Glomerular endothelial cell (primary cell): ENCODE measurements at regions not wholly inside any gene's neighbourhood (a gene's known extent, or its start where the extent isn't known, plus 50 kb on each side); places are given as distances from the start of the nearest gene placed in this dataset.
"Not testable (repeated sequence)": the region's sequence is repeated elsewhere in the genome, so short reads cannot be mapped to it uniquely, and the experiment has no call there.

ENCODE experiments used
- DNase-seq: peaks from one replicate; pipeline ENCODE4 v3.0.0-alpha.2; 2011; ENCODE audit warnings: low read depth, low spot score; ENCODE audit errors: extremely low read depth

DNA sequence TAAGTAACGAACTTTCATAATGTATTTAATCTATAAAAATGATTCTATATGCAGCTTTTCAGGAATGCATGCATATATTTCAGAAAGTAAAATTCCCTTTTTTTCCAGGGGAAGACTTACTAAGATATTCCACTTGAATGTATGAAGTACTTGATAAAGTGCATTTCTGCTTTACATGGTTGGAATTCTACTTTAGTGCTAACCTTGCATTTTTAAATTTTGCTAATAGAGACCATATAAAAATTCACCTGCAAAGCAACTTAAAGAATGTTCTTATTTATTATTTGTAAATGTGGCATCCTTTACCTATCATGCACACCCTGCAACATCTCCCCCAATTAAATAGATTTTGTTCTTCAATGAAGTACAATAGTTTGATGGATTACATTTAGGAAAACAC is 392.8 kb downstream of the KCNJ2 start:
- DNase-seq: no peak

DNA sequence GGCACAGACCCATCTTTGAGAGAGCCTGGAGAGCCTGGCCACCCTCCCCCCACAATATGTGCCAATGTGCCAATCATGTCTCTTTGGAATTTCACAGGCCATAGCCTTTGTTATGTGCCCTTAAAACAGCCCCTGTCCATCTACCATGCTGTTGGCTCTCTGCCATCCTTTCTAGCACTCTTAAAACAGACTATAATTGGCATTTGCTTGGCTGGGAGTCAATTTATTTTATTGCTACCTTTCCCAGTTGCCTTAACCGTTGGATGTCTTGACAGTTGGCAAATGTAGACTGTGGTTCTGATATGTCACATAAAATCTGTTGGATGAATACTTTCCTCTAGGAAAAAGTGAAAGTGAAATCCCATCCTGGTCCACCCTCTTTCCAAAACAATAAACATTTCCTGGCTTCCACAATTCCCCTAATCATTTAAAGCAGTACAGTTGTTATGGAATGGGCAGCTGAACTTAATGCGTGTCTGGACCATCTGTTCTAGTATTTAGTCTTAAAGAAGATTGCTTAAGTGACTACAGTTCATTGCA is 394.0 kb downstream of the KCNJ2 start:
- DNase-seq: no peak

DNA sequence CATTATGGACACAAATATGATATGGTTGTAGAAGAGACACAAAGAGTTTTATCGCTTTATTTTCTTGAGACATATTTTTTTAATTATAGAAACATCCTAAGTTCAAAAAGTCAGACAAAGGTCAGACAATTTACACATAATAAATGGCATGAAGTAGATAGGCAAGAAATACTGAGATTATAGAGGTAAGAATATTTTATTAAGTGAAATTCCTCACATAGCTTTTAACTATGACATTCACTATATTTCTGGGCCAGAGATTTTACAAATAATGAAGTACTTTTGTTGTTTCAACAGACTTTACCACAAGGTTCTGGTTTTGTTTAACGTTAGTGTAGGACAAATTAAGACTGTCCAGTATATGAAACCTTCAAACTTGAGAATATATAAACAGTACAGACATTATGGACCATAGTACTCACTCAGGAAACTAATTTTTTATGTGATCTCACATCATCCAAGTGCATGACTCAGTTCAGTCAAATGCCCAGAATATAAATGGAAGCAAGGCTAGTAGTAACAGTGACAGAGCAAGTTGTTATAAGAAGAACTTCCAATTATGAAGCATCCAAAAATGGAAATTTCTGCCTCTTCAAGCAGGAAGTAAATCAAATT is 394.8 kb downstream of the KCNJ2 start:
- no peak for DNase-seq

DNA sequence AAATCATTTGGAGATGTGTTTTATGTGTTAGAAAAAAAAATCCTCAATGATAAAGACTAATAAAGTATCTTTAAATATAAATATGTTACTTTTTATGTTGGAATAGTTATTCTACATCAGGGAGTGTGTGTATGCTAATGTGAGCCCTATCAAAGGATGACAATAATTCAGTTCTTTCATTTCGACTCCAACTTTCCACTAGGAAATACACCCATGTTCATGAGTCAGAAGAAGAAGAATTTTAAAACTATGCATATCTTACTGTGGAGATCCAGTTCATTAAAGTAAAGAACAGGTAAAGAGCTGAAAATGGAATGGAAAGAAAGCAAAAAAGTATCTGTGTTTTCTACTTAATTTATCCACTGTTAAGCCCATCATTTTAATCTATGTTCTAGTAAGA is 399.8 kb downstream of the KCNJ2 start:
- DNase-seq: no peak

DNA sequence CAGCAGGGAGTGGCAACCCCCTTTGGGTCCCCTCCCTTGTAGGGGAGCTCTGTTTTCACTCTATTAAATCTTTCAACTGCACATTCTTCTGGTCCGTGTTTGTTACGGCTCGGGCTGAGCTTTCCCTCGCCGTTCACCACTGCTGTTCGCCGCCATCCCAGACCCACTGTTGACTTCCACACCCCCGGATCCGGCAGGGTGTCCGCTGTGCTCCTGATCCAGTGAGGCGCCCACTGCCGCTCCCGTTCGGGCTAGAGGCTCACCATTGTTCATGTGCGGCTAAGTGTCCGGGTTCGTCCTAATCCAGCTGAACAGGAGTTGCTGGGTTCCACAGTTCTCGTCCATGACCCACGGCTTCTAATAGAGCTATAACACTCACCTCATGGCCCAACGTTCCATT is 408.1 kb downstream of the KCNJ2 start:
- DNase-seq: no peak

DNA sequence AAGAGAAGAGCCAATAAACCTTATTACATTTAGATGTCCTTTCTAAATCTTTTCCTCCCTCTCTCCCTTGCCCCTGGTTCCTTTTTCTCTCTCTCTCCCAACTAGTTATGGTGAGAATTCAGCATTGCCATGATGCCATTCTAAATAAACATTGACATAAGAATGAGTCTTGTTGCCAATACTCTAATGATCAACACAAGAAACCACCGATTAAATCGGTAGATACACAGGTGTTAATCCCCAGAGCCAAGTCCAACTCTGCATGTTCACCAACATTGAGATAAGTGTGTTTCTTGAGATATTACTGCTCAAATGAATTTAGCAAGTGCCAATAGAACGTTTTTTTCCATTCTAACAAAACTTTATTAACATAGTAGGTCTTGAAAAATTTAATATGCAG is 412.1 kb downstream of the KCNJ2 start:
- no peak for DNase-seq

DNA sequence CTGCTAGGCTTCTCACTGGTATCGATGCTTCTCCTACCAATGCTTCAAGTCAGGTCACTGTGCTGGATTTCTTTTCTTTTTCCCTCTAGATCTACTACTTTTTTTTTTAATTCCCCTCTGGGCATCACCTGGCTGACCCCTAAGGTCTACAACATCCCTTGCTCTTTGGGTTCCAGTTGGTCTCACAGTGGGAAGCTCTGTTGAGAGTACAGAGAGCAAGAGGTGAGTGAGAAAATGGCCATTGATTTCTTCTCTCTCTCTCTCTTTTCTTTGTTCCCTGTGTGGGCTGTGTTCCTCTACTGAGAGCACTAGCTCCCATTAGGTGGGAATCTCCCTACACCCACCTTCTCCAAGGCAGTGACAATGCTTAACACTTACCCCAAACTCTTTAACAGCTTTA is 413.4 kb downstream of the KCNJ2 start:
- DNase-seq: no peak

DNA sequence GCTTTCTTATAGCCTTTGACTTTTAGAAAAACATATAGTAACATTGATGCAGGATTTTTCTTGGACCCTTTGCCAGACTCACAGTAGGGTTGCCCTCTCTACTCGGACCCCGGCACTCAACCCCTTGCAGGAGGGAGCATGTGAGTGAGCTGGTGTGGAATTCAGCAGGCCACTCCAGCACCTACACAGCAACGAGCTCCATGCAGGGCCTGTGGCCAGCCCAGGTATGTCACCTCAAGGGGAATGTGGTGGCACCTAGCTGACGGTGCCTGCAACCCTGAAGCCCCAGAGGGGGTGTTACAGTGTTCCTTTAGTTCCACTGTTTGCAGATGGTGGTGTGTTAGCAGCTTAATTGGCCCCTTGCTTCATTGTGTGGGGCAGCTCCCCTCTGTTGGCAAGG is 414.9 kb downstream of the KCNJ2 start:
- DNase-seq: no peak

DNA sequence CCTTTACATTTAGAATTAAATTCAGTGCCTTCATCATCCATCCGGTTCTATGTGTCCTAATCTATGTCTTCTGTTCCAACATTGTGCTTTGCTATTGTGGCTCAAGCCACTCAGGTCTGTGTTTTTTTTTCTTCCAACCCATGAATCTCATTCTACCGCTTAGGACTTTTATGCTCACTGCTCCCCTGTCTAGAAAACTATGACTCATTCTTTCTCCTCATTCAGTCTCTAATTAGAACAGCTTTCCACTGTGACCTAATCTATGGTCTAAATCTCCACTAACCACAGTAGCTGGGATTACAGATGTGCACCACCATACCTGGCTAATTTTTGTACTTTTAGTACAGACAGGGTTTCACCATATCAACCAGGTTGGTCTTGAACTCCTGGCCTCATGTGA is 418.7 kb downstream of the KCNJ2 start:
- DNase-seq: no peak

DNA sequence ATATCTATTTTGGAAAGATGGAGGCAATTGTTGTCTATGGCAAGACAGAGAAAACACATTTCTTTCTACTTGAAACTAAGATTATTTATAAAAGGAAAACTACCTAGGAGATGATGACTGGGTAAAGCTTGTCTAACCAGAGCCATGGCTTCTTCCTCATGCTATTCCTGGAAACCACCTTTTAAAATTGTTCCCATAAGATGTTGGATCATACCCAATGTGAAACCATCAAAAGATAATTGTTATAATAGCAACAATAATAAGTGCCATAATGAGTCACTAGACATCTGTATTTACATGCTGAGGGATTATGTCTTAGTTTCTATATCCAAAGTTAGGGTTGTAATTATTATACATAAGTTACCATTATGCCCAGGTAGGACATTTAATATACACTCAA is 428.4 kb downstream of the KCNJ2 start:
- DNase-seq: no peak

DNA sequence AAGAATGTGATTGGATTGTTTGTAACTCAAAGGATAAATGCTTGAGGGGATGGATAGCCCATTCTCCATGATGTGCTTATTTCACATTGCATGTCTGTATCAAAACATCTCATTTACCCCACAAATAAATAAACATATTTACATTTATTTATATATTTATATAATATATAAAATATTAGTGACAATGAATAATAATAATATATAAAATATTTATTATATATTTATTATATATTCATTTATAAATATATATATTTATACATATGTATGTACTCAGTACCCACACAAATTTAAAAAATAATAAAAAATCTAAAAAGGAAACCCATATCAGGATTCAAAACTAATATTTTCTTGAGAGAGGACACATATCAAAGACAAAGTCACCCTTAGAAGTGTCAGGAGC is 429.9 kb downstream of the KCNJ2 start:
- DNase-seq: no peak

DNA sequence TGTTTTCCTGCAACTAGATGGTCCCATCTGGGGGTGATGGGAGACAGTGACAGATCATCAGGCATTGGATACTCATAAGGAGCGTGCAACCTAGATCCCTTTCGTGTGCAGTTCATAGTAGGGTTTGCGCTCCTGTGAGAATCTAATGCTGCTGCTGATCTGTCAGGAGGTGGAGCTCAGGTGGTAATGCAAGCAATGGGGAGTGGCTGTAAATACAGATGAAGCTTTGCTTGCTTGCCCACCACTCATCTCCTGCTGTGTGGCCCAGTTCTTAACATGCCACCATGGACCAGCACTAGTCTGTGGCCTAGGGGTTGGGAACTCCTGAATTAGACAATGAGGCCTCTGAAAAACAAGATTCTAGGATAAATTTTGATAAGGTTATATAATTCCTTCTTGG is 430.6 kb downstream of the KCNJ2 start:
- not testable (repeated sequence) for DNase-seq

DNA sequence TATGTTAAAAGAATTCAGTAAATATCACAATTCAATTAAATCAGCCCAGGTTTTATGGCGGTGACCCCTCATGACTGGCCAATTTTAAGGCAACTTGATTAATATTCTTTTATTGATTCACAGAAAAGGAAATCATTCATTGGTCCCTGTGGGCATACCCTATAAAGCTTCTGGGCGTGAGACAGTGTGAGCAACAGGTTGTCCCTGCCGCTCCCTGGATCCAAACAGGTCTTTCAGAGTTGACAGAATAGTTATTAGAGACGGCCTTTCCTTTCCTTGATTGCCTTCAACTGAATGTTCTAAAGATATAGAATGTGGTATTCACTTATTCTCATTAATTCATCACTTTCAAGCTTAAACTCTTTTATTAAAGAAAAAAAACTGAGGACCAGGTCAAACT is 433.9 kb downstream of the KCNJ2 start:
- no peak for DNase-seq

DNA sequence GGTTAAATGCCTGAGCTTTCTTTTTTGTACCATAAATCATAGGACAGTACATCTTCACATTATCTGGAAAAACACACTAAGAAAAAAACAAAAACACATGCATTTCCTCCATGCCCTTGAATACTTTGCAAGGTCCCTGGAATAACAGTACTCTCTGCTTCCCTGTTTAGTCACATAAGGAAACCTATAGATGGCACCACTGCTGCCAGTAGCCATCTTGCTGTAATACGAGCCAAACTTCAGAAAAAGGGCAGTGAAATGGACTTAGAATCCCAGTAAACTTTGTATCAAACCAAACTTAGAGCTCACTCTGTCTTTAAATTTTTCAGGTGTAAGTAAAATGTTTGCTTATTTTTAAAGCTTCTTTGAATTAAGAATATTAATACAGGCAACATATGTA is 435.5 kb downstream of the KCNJ2 start:
- DNase-seq: no peak

DNA sequence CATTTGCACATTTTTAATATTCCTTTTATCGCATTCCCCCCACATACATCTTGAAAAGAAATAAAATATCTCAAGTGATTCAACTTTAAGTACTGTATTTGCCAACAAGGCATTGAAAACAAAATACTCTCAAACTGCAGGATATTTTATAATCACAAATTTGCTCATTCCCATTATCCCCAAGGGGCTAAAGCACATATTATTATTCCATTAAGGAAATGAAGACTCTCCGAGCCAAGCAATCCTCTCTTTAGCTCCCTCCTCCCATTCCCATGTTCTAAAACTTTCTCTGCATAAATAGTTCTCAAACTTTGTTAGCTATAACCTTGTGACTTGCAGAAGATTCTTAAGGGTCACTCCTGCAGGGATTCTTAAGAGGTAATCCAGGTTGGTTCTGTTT is 436.8 kb downstream of the KCNJ2 start:
- no peak for DNase-seq

DNA sequence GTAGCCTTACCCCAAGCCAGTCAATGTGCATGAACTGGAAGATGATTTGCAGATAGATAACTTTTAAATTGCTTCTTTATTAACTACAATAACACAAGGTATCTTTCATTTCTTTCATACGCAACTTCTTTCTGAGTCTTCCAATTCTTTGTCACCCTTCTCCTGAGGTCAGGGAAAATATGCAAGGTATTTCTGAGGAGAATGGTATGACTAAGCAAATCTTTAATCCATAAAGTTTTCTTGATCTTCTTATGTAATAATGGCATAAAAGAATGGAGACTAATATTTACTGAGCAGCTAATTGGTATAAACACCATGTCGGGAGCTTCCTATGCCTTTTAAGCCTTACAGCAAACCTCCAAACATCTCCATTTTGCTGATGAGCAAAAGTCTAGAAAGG is 438.9 kb downstream of the KCNJ2 start:
- no peak for DNase-seq

DNA sequence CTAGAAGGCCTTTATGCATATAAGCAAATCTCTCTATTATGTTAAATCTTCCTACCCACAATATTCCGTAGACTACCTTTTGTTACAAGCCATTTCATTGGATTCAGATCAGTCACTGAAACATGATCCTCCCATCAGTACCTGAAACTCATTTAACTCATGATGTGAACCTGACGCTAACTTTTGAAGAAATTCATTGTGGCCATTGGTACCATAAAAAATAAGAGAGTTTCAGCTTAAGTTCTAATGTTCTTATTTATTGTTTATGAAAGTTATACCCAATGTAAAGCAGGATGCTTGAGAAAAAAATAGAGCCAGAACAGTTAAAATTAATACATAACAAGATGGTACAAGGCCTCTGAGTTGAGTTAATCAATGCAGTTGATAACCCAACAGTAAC is 439.6 kb downstream of the KCNJ2 start:
- DNase-seq: no peak

DNA sequence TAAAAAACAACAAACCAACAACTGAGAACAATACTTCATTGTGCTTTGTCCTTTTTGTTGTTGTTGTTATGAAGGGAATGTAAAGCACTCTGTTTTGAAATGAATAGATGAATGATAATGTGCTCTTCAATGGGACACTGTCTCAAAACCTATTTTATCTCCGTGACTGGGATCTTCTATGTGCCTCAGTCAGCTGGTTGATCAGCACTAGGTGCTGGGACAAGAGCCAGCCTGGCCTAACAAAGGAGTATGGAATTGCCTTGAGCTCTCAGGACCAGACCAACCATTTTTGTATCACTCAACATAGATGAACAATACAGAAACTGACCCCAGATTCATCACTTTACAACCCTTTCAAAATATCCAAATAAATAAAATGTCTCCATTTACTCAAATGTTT is 440.2 kb downstream of the KCNJ2 start:
- no peak for DNase-seq

DNA sequence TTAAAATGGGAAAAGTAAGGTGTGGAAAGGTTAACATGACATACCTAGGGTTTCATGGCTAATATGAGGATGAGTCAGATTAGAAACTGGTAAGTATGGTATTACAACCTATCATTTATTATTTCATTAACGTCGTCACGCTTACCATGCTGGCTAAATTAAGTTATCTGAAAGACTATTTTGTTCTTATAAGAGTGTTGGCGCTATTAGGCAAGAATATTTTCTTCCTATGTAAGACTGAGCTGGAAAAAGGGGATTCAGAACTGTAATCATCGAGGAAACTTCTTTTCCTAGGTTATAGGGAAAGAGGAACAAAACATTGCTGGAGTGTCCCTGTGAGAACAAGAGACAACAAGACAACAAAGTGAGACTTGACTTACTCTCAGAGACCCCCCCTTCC is 440.8 kb downstream of the KCNJ2 start:
- DNase-seq: no peak

DNA sequence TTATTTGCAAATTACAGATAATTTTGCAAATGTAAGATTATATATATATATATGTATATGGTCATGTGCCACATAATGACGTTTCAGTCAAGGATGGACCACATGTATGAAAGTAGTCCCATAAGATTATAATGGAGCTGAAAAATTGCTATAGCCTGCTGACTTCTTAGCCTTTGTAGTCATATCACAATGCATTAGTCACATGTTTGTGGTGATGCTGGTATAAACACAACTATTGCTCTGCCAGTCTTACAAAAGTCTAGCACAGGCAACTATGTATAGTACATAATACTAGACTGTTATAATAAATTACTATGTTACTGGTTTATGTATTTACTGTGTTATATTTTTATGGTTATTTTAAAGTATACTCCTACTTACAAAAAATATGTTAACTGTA is 444.3 kb downstream of the KCNJ2 start:
- DNase-seq: no peak

DNA sequence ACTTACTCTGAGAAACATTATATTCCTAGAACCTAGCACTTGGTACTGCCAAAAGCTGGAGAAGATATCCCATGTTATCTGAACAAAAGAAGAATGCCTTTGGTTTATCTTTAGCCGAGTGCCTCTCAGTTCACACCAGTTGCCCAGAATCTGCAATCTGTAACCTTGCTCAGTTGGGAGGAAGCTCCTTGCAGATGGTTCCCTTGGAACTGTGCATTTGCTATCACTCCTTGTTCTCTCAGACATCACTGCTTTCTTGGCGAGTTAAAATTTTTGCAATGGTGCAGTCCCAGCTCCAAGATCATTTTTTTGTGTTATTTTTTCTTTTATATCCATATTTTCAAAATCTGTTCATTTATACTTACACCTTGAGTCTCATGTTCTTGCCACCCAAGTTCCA is 446.5 kb downstream of the KCNJ2 start:
- DNase-seq: no peak

DNA sequence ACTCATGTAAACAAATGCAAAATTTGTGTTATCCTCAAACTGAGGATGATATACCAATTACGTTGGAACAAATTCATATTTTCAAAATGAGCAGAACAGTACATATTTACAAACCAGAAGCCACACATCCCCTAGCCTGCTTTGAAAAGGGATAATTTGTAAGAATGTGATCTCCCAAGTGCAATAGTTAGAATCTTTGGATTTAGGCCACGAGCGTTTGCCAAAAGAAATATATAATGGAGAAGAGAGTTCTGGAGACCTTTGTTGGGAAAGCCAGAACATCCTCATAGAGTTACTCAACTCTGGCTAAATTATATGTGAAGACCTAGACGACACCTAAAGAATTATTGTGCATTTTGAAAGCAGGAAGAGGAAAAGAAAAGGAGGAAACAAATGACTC is 449.3 kb downstream of the KCNJ2 start:
- DNase-seq: no peak

DNA sequence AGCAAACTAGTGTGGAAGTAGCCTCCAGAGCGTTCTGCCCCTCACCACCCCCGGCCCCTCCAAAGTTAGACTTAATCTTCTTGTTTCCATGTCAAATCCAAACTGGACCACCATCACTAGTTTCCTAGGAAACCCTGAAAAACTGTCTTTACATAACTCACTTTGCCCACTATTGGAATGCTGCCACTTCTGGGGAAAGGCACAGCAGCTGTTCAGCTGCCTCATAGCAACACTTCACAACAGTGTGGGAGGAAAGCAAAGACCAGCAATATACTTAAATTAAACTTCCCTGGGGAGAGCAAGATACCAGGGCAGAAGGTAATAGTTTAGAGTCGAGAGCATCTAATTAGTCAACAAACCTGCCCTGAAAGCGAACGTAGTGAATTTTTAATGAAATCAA is 452.2 kb downstream of the KCNJ2 start:
- no peak for DNase-seq
